MCF 10A (cell line): ENCODE measurements at regions not wholly inside any gene's neighbourhood (a gene's known extent, or its start where the extent isn't known, plus 50 kb on each side); places are given as distances from the start of the nearest gene placed in this dataset.

Experiments used
- BruUV-seq: library from RNA; stranded (reverse); fragments of 400-500 nt; replicated peaks from 2 replicates; lab custom pipeline; 2021; lab: Mats Ljungman, UMichigan
- CTCF ChIA-PET: fragments of 300-600 bp; sonication (Branson Sonifier 250); formaldehyde crosslinking; extraction: SDS; loops from one replicate; lab custom pipeline; 2021; ENCODE audit warnings: antibody characterized with exemption, inconsistent platforms; lab: Yijun Ruan, JAX
- POLR2A ChIA-PET: fragments of 300-600, 350-650 bp; sonication (Branson Sonifier 250); formaldehyde crosslinking; extraction: SDS; loops from one replicate; lab custom pipeline; 2020; ENCODE audit warnings: antibody characterized with exemption, inconsistent platforms; lab: Yijun Ruan, JAX
- DNase-seq: peaks from one replicate; pipeline ENCODE4 v3.0.0-alpha.2; 2018; ENCODE audit not compliant: unreplicated experiment
- H3K27ac Mint-ChIP-seq: one replicate; pipeline ENCODE4 v1.8.0; 2022; ENCODE audit warnings: mild to moderate bottlenecking, low read depth, mixed read lengths; ENCODE audit not compliant: unreplicated experiment
- H3K27me3 Mint-ChIP-seq: one replicate; pipeline ENCODE4 v1.8.0; 2022; ENCODE audit warnings: mixed read lengths; ENCODE audit not compliant: insufficient read depth, unreplicated experiment
- H3K36me3 Mint-ChIP-seq: one replicate; pipeline ENCODE4 v1.8.0; 2022; ENCODE audit warnings: mild to moderate bottlenecking, moderate library complexity, mixed read lengths; ENCODE audit not compliant: insufficient read depth, unreplicated experiment
- H3K4me1 Mint-ChIP-seq: one replicate; pipeline ENCODE4 v1.8.0; 2022; ENCODE audit warnings: mixed read lengths; ENCODE audit not compliant: insufficient read depth, unreplicated experiment
- H3K4me3 Mint-ChIP-seq: one replicate; pipeline ENCODE4 v1.8.0; 2022; ENCODE audit warnings: mild to moderate bottlenecking, moderate library complexity, mixed read lengths; ENCODE audit not compliant: unreplicated experiment
- H3K9me3 Mint-ChIP-seq: one replicate; pipeline ENCODE4 v1.8.0; 2022; ENCODE audit warnings: mixed read lengths; ENCODE audit not compliant: unreplicated experiment
- CTCF ChIP-seq: fragments of 200-600 bp; IDR thresholded peaks from one replicate; pipeline ENCODE4 v1.8.0; 2022; ENCODE audit warnings: antibody characterized with exemption, mild to moderate bottlenecking; ENCODE audit not compliant: unreplicated experiment
- intact Hi-C: fragments of 100-400 bp; cut with micrococcal nuclease; formaldehyde crosslinking; loops from 2 replicates; pipeline ENCODE4 v1.14.1; 2022

GRCh38 chr4:81353861-81354260, 117.8 kb downstream of the RASGEF1B start:
- Mint-ChIP-seq H3K36me3 (no peaks in the 10 kb centered on the region), H3K4me1 (no peaks in the 10 kb centered on the region), H3K9me3 (no peaks in the 10 kb centered on the region), H3K27me3 (no peaks in the 10 kb centered on the region), H3K4me3 (no peak overlapping the region), H3K27ac (no peak overlapping the region)
- no peak for TF ChIP-seq CTCF
- intact Hi-C loops, result loop anchor here (5.0 kb wide), 2 partner anchors 137 to 987 kb away; partner anchors contain the start of gene PRKG2
- CTCF ChIA-PET, result interaction anchor here (0.8 to 6.7 kb wide), 6 partner anchors 19 to 314 kb away, joined by 3 to 192 read pairs (median 4); no protein-coding TSS in a partner anchor
- POLR2A ChIA-PET, result no interaction called here
- DNase-seq, result no peak
- no TSS peak for BruUV-seq

- no peak for TF ChIP-seq CTCF
- POLR2A ChIA-PET, result interaction anchor here (1.4 kb wide), 1 partner anchor 283 kb away, joined by 9 read pairs; no protein-coding TSS in a partner anchor
- DNase-seq, result no peak
- Mint-ChIP-seq H3K4me3 (no peak overlapping the region), H3K9me3 (no peaks in the 10 kb centered on the region), H3K27me3 (no peaks in the 10 kb centered on the region), H3K36me3 (no peaks in the 10 kb centered on the region), H3K4me1 (no peaks in the 10 kb centered on the region), H3K27ac (no peak overlapping the region)
- CTCF ChIA-PET, result interaction anchor here (0.6 to 6.7 kb wide), 57 partner anchors 8 to 1015 kb away, joined by 3 to 192 read pairs (median 4); partner anchors contain the start of gene BMP3
- intact Hi-C loops, result loop anchor here (5.0 kb wide), 2 partner anchors 135 to 985 kb away; partner anchors contain the start of gene PRKG2
- BruUV-seq, result no TSS peak
Observed at GRCh38 chr4:81352446-81352835, 119.3 kb downstream of the RASGEF1B start.

DNA sequence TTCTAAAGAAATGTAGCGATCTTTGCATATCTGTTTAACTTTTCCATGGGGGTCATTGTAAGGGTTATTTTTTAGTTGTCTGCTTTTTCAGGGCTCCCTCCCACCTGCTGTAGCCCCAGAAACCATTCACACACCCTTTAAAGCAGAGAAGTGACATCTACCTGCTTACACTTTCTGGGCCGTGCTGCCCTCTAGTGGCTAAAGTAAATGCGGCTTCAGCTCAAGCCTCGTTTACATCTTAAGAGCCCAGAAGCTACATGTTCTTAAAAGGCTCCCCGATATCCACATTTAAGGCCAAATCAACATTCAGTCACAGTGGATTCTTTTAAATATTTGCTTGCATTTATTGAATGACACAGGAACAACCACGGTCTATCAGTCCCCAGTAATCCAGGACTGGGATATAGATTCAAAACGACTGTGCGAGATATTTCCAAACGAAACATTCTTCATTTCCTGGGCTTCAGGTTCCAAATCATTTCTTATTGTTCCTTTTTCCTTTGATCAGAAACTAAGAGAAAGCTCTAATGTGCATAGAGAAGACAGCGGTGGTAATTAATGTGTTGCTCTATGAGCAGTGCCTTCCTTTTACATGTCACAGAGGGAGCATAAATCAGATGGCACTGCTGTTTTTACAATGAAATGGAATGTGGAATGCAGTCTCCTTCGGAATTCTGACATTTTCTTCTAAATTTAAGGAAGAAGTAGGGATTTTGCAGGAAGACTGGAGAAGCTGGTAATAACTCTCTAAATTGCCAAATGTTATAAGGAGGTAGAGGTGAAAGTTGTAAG, 119.9 kb downstream of the RASGEF1B start:
- CTCF ChIA-PET, result interaction anchor here (0.5 to 6.7 kb wide), 74 partner anchors 8 to 1014 kb away, joined by 3 to 192 read pairs (median 4); partner anchors contain the start of gene BMP3
- peak; percentile 74 for TF ChIP-seq CTCF
- POLR2A ChIA-PET, result interaction anchor here (0.6 to 1.4 kb wide), 4 partner anchors 135 to 282 kb away, joined by 3 to 9 read pairs (median 5); no protein-coding TSS in a partner anchor
- Mint-ChIP-seq H3K36me3 (no peaks in the 10 kb centered on the region), H3K9me3 (no peaks in the 10 kb centered on the region), H3K4me3 (no peak overlapping the region), H3K27me3 (no peaks in the 10 kb centered on the region), H3K4me1 (no peaks in the 10 kb centered on the region), H3K27ac (no peak overlapping the region)
- intact Hi-C loops, result loop anchor here (1.0 to 5.0 kb wide), 4 partner anchors 135 to 985 kb away; partner anchors contain the start of gene PRKG2
- BruUV-seq, result no TSS peak
- peak; percentile 81 for DNase-seq

DNA sequence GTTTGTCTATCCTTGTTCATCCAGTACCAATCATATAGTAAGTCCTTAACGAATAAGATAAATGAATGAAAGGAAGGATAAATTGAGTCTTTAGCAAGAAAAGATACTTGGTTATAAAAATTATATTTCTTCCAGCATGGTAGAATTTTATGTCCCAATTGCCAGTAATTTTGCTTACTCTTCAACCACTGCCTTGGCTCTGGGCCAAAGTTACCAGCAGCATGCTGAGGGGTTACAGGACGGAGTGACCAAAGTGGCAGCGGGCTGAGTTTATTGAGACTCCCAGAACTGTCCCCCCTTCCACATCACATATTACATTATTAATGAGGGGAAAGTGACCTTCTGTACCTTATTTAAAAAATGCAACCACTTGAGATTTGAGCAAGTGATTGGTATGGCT, 121.7 kb downstream of the RASGEF1B start:
- Mint-ChIP-seq H3K27me3 (no peaks in the 10 kb centered on the region), H3K27ac (no peak overlapping the region), H3K4me1 (no peaks in the 10 kb centered on the region), H3K4me3 (no peak overlapping the region), H3K36me3 (no peaks in the 10 kb centered on the region), H3K9me3 (no peaks in the 10 kb centered on the region)
- intact Hi-C loops, result loop anchor here (5.0 kb wide), 2 partner anchors 133 to 983 kb away; partner anchors contain the start of gene PRKG2
- ChIA-PET POLR2A (no interaction called here), CTCF (interaction anchor here (0.5 to 6.7 kb wide), 5 partner anchors 20 to 703 kb away, joined by 3 to 192 read pairs (median 4); no protein-coding TSS in a partner anchor)
- TF ChIP-seq CTCF, result no peak
- BruUV-seq, result no TSS peak
- no peak for DNase-seq
